Right lobe of liver (tissue), 4 donors: ENCODE measurements at regions not wholly inside any gene's neighbourhood (a gene's known extent, or its start where the extent isn't known, plus 50 kb on each side); places are given as distances from the start of the nearest gene placed in this dataset.

Experiments
- POLR2A ChIP-seq: fragments of 450-650 bp; IDR thresholded peaks from one replicate; pipeline ENCODE4 v1.6.1; 2017; ENCODE audit warnings: antibody characterized with exemption, mild to moderate bottlenecking
- TF ChIP-seq, protein P1 (sequence below), 4 donors: fragments of 200-600 bp in 3 of 4; fragments of 450-650 bp in 1 of 4; IDR thresholded peaks; one replicate each; pipeline versions ENCODE4 v1.5.1 to v1.8.0; 2016 to 2022; ENCODE audit warnings: antibody characterized with exemption in 4 of 4, mild to moderate bottlenecking in 2 of 4
- donor health status: DM: no; HTN: no; CAD: no.
- donor health status: DM: no; HTN: no; CAD: no.
- donor health status: DM: no; HTN: yes; CAD: no.

DNA sequence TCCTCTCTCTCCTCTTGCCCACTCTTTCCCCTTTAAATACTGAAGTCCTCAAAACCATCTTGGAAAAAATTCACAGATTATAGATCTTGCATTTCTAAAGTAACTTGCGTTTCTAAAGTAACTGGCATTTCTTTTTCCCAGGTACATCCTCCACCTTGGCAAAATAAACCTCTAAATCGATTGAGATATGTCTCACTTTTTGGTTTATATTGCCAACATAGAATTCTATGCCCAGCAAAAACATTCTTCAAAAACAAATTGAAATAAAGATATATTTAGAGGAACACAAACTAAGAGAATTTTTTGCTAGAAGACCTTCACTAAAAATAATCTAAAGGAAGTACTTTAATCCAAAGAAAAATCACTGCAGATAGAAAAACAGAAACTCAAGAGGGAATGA lies 122.5 kb upstream of the RBMS1 start:
- TF ChIP-seq, protein P1, sequence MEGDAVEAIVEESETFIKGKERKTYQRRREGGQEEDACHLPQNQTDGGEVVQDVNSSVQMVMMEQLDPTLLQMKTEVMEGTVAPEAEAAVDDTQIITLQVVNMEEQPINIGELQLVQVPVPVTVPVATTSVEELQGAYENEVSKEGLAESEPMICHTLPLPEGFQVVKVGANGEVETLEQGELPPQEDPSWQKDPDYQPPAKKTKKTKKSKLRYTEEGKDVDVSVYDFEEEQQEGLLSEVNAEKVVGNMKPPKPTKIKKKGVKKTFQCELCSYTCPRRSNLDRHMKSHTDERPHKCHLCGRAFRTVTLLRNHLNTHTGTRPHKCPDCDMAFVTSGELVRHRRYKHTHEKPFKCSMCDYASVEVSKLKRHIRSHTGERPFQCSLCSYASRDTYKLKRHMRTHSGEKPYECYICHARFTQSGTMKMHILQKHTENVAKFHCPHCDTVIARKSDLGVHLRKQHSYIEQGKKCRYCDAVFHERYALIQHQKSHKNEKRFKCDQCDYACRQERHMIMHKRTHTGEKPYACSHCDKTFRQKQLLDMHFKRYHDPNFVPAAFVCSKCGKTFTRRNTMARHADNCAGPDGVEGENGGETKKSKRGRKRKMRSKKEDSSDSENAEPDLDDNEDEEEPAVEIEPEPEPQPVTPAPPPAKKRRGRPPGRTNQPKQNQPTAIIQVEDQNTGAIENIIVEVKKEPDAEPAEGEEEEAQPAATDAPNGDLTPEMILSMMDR (IDR thresholded peaks at IDR 0.05): no peak
- no peak for TF ChIP-seq POLR2A
